ENCODE measurements at regions not wholly inside any gene's neighbourhood (a gene's known extent, or its start where the extent isn't known, plus 50 kb on each side); places are given as distances from the start of the nearest gene placed in this dataset.

- TF ChIP-seq, protein P1, sequence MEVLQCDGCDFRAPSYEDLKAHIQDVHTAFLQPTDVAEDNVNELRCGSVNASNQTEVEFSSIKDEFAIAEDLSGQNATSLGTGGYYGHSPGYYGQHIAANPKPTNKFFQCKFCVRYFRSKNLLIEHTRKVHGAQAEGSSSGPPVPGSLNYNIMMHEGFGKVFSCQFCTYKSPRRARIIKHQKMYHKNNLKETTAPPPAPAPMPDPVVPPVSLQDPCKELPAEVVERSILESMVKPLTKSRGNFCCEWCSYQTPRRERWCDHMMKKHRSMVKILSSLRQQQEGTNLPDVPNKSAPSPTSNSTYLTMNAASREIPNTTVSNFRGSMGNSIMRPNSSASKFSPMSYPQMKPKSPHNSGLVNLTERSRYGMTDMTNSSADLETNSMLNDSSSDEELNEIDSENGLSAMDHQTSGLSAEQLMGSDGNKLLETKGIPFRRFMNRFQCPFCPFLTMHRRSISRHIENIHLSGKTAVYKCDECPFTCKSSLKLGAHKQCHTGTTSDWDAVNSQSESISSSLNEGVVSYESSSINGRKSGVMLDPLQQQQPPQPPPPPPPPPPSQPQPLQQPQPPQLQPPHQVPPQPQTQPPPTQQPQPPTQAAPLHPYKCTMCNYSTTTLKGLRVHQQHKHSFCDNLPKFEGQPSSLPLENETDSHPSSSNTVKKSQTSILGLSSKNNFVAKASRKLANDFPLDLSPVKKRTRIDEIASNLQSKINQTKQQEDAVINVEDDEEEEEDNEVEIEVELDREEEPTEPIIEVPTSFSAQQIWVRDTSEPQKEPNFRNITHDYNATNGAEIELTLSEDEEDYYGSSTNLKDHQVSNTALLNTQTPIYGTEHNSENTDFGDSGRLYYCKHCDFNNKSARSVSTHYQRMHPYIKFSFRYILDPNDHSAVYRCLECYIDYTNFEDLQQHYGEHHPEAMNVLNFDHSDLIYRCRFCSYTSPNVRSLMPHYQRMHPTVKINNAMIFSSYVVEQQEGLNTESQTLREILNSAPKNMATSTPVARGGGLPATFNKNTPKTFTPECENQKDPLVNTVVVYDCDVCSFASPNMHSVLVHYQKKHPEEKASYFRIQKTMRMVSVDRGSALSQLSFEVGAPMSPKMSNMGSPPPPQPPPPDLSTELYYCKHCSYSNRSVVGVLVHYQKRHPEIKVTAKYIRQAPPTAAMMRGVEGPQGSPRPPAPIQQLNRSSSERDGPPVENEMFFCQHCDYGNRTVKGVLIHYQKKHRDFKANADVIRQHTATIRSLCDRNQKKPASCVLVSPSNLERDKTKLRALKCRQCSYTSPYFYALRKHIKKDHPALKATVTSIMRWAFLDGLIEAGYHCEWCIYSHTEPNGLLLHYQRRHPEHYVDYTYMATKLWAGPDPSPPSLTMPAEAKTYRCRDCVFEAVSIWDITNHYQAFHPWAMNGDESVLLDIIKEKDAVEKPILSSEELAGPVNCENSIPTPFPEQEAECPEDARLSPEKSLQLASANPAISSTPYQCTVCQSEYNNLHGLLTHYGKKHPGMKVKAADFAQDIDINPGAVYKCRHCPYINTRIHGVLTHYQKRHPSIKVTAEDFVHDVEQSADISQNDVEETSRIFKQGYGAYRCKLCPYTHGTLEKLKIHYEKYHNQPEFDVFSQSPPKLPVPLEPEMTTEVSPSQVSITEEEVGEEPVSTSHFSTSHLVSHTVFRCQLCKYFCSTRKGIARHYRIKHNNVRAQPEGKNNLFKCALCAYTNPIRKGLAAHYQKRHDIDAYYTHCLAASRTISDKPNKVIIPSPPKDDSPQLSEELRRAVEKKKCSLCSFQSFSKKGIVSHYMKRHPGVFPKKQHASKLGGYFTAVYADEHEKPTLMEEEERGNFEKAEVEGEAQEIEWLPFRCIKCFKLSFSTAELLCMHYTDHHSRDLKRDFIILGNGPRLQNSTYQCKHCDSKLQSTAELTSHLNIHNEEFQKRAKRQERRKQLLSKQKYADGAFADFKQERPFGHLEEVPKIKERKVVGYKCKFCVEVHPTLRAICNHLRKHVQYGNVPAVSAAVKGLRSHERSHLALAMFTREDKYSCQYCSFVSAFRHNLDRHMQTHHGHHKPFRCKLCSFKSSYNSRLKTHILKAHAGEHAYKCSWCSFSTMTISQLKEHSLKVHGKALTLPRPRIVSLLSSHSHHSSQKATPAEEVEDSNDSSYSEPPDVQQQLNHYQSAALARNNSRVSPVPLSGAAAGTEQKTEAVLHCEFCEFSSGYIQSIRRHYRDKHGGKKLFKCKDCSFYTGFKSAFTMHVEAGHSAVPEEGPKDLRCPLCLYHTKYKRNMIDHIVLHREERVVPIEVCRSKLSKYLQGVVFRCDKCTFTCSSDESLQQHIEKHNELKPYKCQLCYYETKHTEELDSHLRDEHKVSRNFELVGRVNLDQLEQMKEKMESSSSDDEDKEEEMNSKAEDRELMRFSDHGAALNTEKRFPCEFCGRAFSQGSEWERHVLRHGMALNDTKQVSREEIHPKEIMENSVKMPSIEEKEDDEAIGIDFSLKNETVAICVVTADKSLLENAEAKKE (CRISPR knock-in tag; IDR thresholded peaks at IDR 0.05): no peak
- TF ChIP-seq EZH2 (IDR thresholded peaks at IDR 0.05; ENCODE audit: low read depth, unreplicated experiment) (no peak), EZH2phosphoT487 (IDR thresholded peaks at IDR 0.05; ENCODE audit: unreplicated experiment) (no peak), POLR2AphosphoS5 (IDR thresholded peaks at IDR 0.05; ENCODE audit: low read depth) (no peak), ZNF114 (CRISPR knock-in tag; IDR thresholded peaks at IDR 0.05) (no peak), STAT1 (IDR thresholded peaks at IDR 0.05; ENCODE audit: unreplicated experiment) (no peak), CREB1 (CRISPR knock-in tag; IDR thresholded peaks at IDR 0.05; ENCODE audit: low read depth) (no peak)
- TF ChIP-seq, protein P2, sequence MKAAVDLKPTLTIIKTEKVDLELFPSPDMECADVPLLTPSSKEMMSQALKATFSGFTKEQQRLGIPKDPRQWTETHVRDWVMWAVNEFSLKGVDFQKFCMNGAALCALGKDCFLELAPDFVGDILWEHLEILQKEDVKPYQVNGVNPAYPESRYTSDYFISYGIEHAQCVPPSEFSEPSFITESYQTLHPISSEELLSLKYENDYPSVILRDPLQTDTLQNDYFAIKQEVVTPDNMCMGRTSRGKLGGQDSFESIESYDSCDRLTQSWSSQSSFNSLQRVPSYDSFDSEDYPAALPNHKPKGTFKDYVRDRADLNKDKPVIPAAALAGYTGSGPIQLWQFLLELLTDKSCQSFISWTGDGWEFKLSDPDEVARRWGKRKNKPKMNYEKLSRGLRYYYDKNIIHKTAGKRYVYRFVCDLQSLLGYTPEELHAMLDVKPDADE (IDR thresholded peaks at IDR 0.05): no peak
Measured at GRCh38 chr6:145212813-145213212, 522.5 kb downstream of the EPM2A start (continued).

DNA sequence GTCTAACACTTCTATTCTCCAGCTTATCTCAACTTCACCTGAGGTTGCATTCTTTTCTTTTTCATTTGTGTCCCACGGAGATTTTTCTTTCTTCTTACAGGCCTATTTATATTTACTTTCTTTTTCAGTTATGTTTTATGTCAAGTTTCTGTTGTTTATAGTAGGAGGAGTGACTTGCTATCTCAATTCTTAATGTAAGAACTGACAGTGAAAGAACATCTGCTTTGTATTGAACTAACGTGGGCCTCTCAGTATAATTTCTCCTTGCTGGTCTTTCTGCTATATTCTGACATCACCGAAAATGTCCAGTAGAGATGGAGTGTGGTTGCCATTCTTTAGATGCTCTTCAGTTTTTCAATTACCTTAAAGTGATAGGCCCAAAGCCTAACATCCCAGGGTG is 521.7 kb downstream of the EPM2A start:
- Histone ChIP-seq H3K9me2 (ENCODE audit: insufficient read depth) (no peaks in the 10 kb centered on the region), H3K27me3 (ENCODE audit: insufficient read depth) (no peaks in the 10 kb centered on the region), H3F3A (replicated peaks; ENCODE audit: low read depth) (no peaks in the 10 kb centered on the region), H4K20me1 (replicated peaks; ENCODE audit: insufficient read depth) (no peaks in the 10 kb centered on the region), H3K4me2 (no peak overlapping the region), H3K27ac (ENCODE audit: low read depth) (no peak overlapping the region), H3K79me2 (replicated peaks; ENCODE audit: insufficient read depth) (no peaks in the 10 kb centered on the region), H3K4me1 (ENCODE audit: insufficient read depth) (no peaks in the 10 kb centered on the region), H2AFZ (no peak overlapping the region), H3K36me3 (ENCODE audit: insufficient read depth) (no peaks in the 10 kb centered on the region), H3K4me3 (no peak overlapping the region)
- Mint-ChIP-seq H3K27ac (no peak overlapping the region), H3K4me3 (no peak overlapping the region), H3K36me3 (ENCODE audit: low read depth) (no peaks in the 10 kb centered on the region), H3K4me1 (no peaks in the 10 kb centered on the region), H3K27me3 (ENCODE audit: insufficient read depth, low read depth, poor library complexity) (no peaks in the 10 kb centered on the region), H3K9me3 (no peaks in the 10 kb centered on the region)
- ATAC-seq (no peak), DNase-seq (ENCODE audit: low spot score) (no peak)
- no peak for TF ChIP-seq EZH2phosphoT487 (IDR thresholded peaks at IDR 0.05; ENCODE audit: unreplicated experiment)
- TF ChIP-seq NANOG (IDR thresholded peaks at IDR 0.05; ENCODE audit: borderline replicate concordance): no peak
- TF ChIP-seq, protein P1 (CRISPR knock-in tag; IDR thresholded peaks at IDR 0.05): no peak
- TF ChIP-seq CREB1 (CRISPR knock-in tag; IDR thresholded peaks at IDR 0.05; ENCODE audit: low read depth): no peak
- TF ChIP-seq STAT1 (IDR thresholded peaks at IDR 0.05; ENCODE audit: unreplicated experiment): no peak
- TF ChIP-seq ZNF114 (CRISPR knock-in tag; IDR thresholded peaks at IDR 0.05): no peak

Data from GM23338 (cell line).